ENCODE measurements at regions not wholly inside any gene's neighbourhood (a gene's known extent, or its start where the extent isn't known, plus 50 kb on each side); places are given as distances from the start of the nearest gene placed in this dataset.

DNA sequence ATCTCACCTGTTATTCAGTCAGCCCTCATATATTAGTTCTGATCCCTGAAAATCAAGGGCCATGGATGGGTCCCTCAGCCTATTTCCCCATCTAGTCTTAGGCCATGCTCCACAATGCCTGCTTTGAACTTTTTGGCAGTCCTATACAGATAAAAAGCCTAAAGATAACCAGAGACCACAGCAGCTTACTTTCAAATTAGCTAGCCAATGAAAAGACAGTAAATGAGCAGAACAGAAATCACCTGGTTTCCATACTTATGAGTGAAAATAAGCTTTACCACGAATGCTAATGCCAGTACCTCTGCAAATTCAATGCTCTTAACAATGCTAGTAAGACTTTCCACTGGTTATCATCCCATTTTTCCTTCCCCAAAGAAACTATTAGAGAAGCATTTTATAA, 141.6 kb upstream of the SPRED1 start:
- TF ChIP-seq EZH2 (IDR thresholded peaks at IDR 0.05; ENCODE audit: borderline replicate concordance, insufficient read depth, low read length, poor library complexity, severe bottlenecking) (no peak), POLR2AphosphoS5 (IDR thresholded peaks at IDR 0.05) (no peak), MXI1 (conservative IDR thresholded peaks at IDR 0.05; ENCODE audit: poor library complexity, severe bottlenecking) (no peak), EP300 (conservative IDR thresholded peaks at IDR 0.05; ENCODE audit: poor library complexity, severe bottlenecking) (no peak), RAD21 (conservative IDR thresholded peaks at IDR 0.05) (no peak), TAF1 (IDR thresholded peaks at IDR 0.05; ENCODE audit: low read depth) (no peak), SMC3 (conservative IDR thresholded peaks at IDR 0.05; ENCODE audit: poor library complexity) (no peak)
- TF ChIP-seq, protein P1, sequence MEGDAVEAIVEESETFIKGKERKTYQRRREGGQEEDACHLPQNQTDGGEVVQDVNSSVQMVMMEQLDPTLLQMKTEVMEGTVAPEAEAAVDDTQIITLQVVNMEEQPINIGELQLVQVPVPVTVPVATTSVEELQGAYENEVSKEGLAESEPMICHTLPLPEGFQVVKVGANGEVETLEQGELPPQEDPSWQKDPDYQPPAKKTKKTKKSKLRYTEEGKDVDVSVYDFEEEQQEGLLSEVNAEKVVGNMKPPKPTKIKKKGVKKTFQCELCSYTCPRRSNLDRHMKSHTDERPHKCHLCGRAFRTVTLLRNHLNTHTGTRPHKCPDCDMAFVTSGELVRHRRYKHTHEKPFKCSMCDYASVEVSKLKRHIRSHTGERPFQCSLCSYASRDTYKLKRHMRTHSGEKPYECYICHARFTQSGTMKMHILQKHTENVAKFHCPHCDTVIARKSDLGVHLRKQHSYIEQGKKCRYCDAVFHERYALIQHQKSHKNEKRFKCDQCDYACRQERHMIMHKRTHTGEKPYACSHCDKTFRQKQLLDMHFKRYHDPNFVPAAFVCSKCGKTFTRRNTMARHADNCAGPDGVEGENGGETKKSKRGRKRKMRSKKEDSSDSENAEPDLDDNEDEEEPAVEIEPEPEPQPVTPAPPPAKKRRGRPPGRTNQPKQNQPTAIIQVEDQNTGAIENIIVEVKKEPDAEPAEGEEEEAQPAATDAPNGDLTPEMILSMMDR (IDR thresholded peaks at IDR 0.05; ENCODE audit: poor library complexity, severe bottlenecking): no peak
- TF ChIP-seq, protein P2, sequence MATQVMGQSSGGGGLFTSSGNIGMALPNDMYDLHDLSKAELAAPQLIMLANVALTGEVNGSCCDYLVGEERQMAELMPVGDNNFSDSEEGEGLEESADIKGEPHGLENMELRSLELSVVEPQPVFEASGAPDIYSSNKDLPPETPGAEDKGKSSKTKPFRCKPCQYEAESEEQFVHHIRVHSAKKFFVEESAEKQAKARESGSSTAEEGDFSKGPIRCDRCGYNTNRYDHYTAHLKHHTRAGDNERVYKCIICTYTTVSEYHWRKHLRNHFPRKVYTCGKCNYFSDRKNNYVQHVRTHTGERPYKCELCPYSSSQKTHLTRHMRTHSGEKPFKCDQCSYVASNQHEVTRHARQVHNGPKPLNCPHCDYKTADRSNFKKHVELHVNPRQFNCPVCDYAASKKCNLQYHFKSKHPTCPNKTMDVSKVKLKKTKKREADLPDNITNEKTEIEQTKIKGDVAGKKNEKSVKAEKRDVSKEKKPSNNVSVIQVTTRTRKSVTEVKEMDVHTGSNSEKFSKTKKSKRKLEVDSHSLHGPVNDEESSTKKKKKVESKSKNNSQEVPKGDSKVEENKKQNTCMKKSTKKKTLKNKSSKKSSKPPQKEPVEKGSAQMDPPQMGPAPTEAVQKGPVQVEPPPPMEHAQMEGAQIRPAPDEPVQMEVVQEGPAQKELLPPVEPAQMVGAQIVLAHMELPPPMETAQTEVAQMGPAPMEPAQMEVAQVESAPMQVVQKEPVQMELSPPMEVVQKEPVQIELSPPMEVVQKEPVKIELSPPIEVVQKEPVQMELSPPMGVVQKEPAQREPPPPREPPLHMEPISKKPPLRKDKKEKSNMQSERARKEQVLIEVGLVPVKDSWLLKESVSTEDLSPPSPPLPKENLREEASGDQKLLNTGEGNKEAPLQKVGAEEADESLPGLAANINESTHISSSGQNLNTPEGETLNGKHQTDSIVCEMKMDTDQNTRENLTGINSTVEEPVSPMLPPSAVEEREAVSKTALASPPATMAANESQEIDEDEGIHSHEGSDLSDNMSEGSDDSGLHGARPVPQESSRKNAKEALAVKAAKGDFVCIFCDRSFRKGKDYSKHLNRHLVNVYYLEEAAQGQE (IDR thresholded peaks at IDR 0.05; ENCODE audit: borderline replicate concordance): no peak

All from neural cell (in vitro differentiated cells).